ENCODE measurements at regions not wholly inside any gene's neighbourhood (a gene's known extent, or its start where the extent isn't known, plus 50 kb on each side); places are given as distances from the start of the nearest gene placed in this dataset.

GRCh38 chr4:38411092-38411491 is 252.9 kb upstream of the KLF3 start:
- no peak for DNase-seq
- Mint-ChIP-seq H3K27me3 (ENCODE audit: insufficient read depth) (no peaks in the 10 kb centered on the region), H3K4me1 (no peaks in the 10 kb centered on the region), H3K9me3 (no peaks in the 10 kb centered on the region), H3K4me3 (no peak overlapping the region), H3K36me3 (ENCODE audit: low read depth) (no peaks in the 10 kb centered on the region), H3K27ac (no peak overlapping the region)
- Histone ChIP-seq H3K27ac (ENCODE audit: low read depth, low read length) (no peak overlapping the region), H3K9me3 (ENCODE audit: control insufficient read depth, low read length) (no peaks in the 10 kb centered on the region), H3K36me3 (ENCODE audit: control insufficient read depth, insufficient read depth, low read length) (no peaks in the 10 kb centered on the region), H3K4me1 (ENCODE audit: control insufficient read depth, insufficient read depth, low read length) (no peaks in the 10 kb centered on the region), H3K4me3 (ENCODE audit: low read length) (no peak overlapping the region), H3K27me3 (ENCODE audit: control insufficient read depth, insufficient read depth, low read length, poor library complexity, severe bottlenecking) (no peaks in the 10 kb centered on the region), H3K9ac (ENCODE audit: extremely low read depth, low read length, poor library complexity, severe bottlenecking) (no peak overlapping the region)
- TF ChIP-seq CTCF (conservative IDR thresholded peaks at IDR 0.05) = no peak
- WGBS, 2 experiments (ENCODE audit: insufficient coverage in 1 of 2, insufficient read length in 1 of 2) = 75 to 93% methylated on average over 2 to 4 of the region's 4 CpGs

GRCh38 chr4:38411981-38412536 is 251.9 kb upstream of the KLF3 start:
- WGBS, 2 experiments (ENCODE audit: insufficient coverage in 1 of 2, insufficient read length in 1 of 2) = 88 to 90% methylated on average over 1 to 5 of the region's 5 CpGs
- DNase-seq = no peak
- H3K36me3 ChIP-seq (ENCODE audit: control insufficient read depth, insufficient read depth, low read length) = no peaks in the 10 kb centered on the region
- H3K4me1 ChIP-seq (ENCODE audit: control insufficient read depth, insufficient read depth, low read length) = no peaks in the 10 kb centered on the region
- no peak overlapping the region for H3K4me3 ChIP-seq (ENCODE audit: low read length)
- Mint-ChIP-seq H3K27ac (no peak overlapping the region), H3K27me3 (ENCODE audit: insufficient read depth) (no peaks in the 10 kb centered on the region), H3K36me3 (ENCODE audit: low read depth) (no peaks in the 10 kb centered on the region), H3K4me3 (no peak overlapping the region), H3K4me1 (no peaks in the 10 kb centered on the region), H3K9me3 (no peaks in the 10 kb centered on the region)
- no peak overlapping the region for H3K27ac ChIP-seq (ENCODE audit: low read depth, low read length)
- H3K9ac ChIP-seq (ENCODE audit: extremely low read depth, low read length, poor library complexity, severe bottlenecking) = no peak overlapping the region
- H3K27me3 ChIP-seq (ENCODE audit: control insufficient read depth, insufficient read depth, low read length, poor library complexity, severe bottlenecking) = no peaks in the 10 kb centered on the region
- TF ChIP-seq CTCF (conservative IDR thresholded peaks at IDR 0.05) = no peak
- H3K9me3 ChIP-seq (ENCODE audit: control insufficient read depth, low read length) = no peaks in the 10 kb centered on the region

- Mint-ChIP-seq H3K4me3 (no peak overlapping the region), H3K36me3 (ENCODE audit: low read depth) (no peaks in the 10 kb centered on the region), H3K27me3 (ENCODE audit: insufficient read depth) (no peaks in the 10 kb centered on the region), H3K9me3 (no peaks in the 10 kb centered on the region), H3K4me1 (no peaks in the 10 kb centered on the region), H3K27ac (no peak overlapping the region)
- no peak overlapping the region for H3K27ac ChIP-seq (ENCODE audit: low read depth, low read length)
- no peak for TF ChIP-seq CTCF (conservative IDR thresholded peaks at IDR 0.05)
- no peaks in the 10 kb centered on the region for H3K4me1 ChIP-seq (ENCODE audit: control insufficient read depth, insufficient read depth, low read length)
- H3K27me3 ChIP-seq (ENCODE audit: control insufficient read depth, insufficient read depth, low read length, poor library complexity, severe bottlenecking) = no peaks in the 10 kb centered on the region
- no peaks in the 10 kb centered on the region for H3K9me3 ChIP-seq (ENCODE audit: control insufficient read depth, low read length)
- DNase-seq = no peak
- H3K9ac ChIP-seq (ENCODE audit: extremely low read depth, low read length, poor library complexity, severe bottlenecking) = no peak overlapping the region
- H3K4me3 ChIP-seq (ENCODE audit: low read length) = no peak overlapping the region
- WGBS, 2 experiments (ENCODE audit: insufficient coverage in 1 of 2, insufficient read length in 1 of 2) = 98 to 100% methylated on average over 2 of the region's 2 CpGs
- H3K36me3 ChIP-seq (ENCODE audit: control insufficient read depth, insufficient read depth, low read length) = no peaks in the 10 kb centered on the region
These were observed 250.3 kb upstream of the KLF3 start for GRCh38 chr4:38413524-38414341.

Measured in endodermal cell (in vitro differentiated cells).